HUES48 (cell line): ENCODE measurements at regions not wholly inside any gene's neighbourhood (a gene's known extent, or its start where the extent isn't known, plus 50 kb on each side); places are given as distances from the start of the nearest gene placed in this dataset.

ENCODE experiments used
- H3K27ac ChIP-seq: one replicate; pipeline ENCODE4 v1.7.0; 2013; ENCODE audit warnings: low read depth, low read length, inconsistent platforms
- H3K27me3 ChIP-seq: 2 replicates; pipeline ENCODE4 v1.6.1; 2013; ENCODE audit warnings: mild to moderate bottlenecking, low read length; ENCODE audit not compliant: control insufficient read depth, insufficient read depth
- H3K36me3 ChIP-seq: 2 replicates; pipeline ENCODE4 v1.6.1; 2013; ENCODE audit warnings: low read length; ENCODE audit not compliant: control insufficient read depth, insufficient read depth
- H3K4me1 ChIP-seq: 2 replicates; pipeline ENCODE4 v1.6.1; 2013; ENCODE audit warnings: mild to moderate bottlenecking, low read length; ENCODE audit not compliant: control insufficient read depth, insufficient read depth
- H3K4me3 ChIP-seq: 2 replicates; pipeline ENCODE4 v1.5.1; 2013; ENCODE audit warnings: mild to moderate bottlenecking, low read depth, low read length
- H3K9ac ChIP-seq: 2 replicates; pipeline ENCODE4 v1.6.1; 2013; ENCODE audit warnings: mild to moderate bottlenecking, low read depth, low read length, moderate library complexity
- H3K9me3 ChIP-seq: 2 replicates; pipeline ENCODE4 v1.6.1; 2013; ENCODE audit warnings: low read length; ENCODE audit not compliant: control insufficient read depth, insufficient read depth

GRCh38 chr2:65700004-65700651 is 267.7 kb upstream of the SPRED2 start:
- Histone ChIP-seq H3K4me1 (no peaks in the 10 kb centered on the region), H3K36me3 (no peaks in the 10 kb centered on the region)

GRCh38 chr2:65691816-65692215 is 259.4 kb upstream of the SPRED2 start:
- Histone ChIP-seq H3K4me1 (no peaks in the 10 kb centered on the region), H3K27ac (no peak overlapping the region), H3K9ac (no peak overlapping the region), H3K27me3 (no peaks in the 10 kb centered on the region), H3K4me3 (no peak overlapping the region), H3K9me3 (no peaks in the 10 kb centered on the region), H3K36me3 (no peaks in the 10 kb centered on the region)

More at GRCh38 chr2:65700004-65700651, 267.7 kb upstream of the SPRED2 start:
- no peaks in the 10 kb centered on the region for H3K9me3 ChIP-seq
- no peak overlapping the region for H3K4me3 ChIP-seq
- H3K27me3 ChIP-seq: no peaks in the 10 kb centered on the region
- no peak overlapping the region for H3K27ac ChIP-seq
- no peak overlapping the region for H3K9ac ChIP-seq

- no peaks in the 10 kb centered on the region for H3K4me1 ChIP-seq
- H3K9ac ChIP-seq: no peak overlapping the region
- H3K9me3 ChIP-seq: no peaks in the 10 kb centered on the region
- H3K4me3 ChIP-seq: no peak overlapping the region
- H3K36me3 ChIP-seq: no peaks in the 10 kb centered on the region
- no peak overlapping the region for H3K27ac ChIP-seq
- H3K27me3 ChIP-seq: no peaks in the 10 kb centered on the region
Observed at GRCh38 chr2:65688141-65688886, 255.9 kb upstream of the SPRED2 start.

GRCh38 chr2:65687614-65688013 is 255.2 kb upstream of the SPRED2 start:
- Histone ChIP-seq H3K27ac (no peak overlapping the region), H3K4me1 (no peaks in the 10 kb centered on the region), H3K9me3 (0 out of 2 replicates have a peak, but pooled peaks cover 3% of the 10 kb centered on the region), H3K9ac (no peak overlapping the region), H3K27me3 (no peaks in the 10 kb centered on the region), H3K36me3 (no peaks in the 10 kb centered on the region), H3K4me3 (no peak overlapping the region)

GRCh38 chr2:65686928-65687521 is 254.6 kb upstream of the SPRED2 start:
- Histone ChIP-seq H3K9ac (no peak overlapping the region), H3K36me3 (no peaks in the 10 kb centered on the region), H3K27ac (no peak overlapping the region), H3K27me3 (no peaks in the 10 kb centered on the region), H3K4me1 (no peaks in the 10 kb centered on the region), H3K4me3 (no peak overlapping the region), H3K9me3 (0 out of 2 replicates have a peak, but pooled peaks cover 4% of the 10 kb centered on the region)

- Histone ChIP-seq H3K4me3 (no peak overlapping the region), H3K27me3 (no peaks in the 10 kb centered on the region), H3K36me3 (no peaks in the 10 kb centered on the region), H3K9me3 (0 out of 2 replicates have a peak, but pooled peaks cover 4% of the 10 kb centered on the region), H3K9ac (no peak overlapping the region), H3K4me1 (no peaks in the 10 kb centered on the region), H3K27ac (no peak overlapping the region)
Observed at GRCh38 chr2:65681503-65681902, 249.1 kb upstream of the SPRED2 start.

- H3K27me3 ChIP-seq: no peaks in the 10 kb centered on the region
- H3K36me3 ChIP-seq: no peaks in the 10 kb centered on the region
- H3K9ac ChIP-seq: no peak overlapping the region
- no peak overlapping the region for H3K27ac ChIP-seq
- H3K4me1 ChIP-seq: peaks cover 6% of the 10 kb centered on the region; the same call in 1 of the 2 replicates
- no peak overlapping the region for H3K4me3 ChIP-seq
- H3K9me3 ChIP-seq: 0 out of 2 replicates have a peak, but pooled peaks cover 4% of the 10 kb centered on the region
Observed at GRCh38 chr2:65678779-65679391, 246.5 kb upstream of the SPRED2 start.

GRCh38 chr2:65675350-65675749 is 243.0 kb upstream of the SPRED2 start:
- no peaks in the 10 kb centered on the region for H3K27me3 ChIP-seq
- H3K4me1 ChIP-seq: peaks cover 6% of the 10 kb centered on the region; the same call in 1 of the 2 replicates
- H3K4me3 ChIP-seq: no peak overlapping the region
- H3K9ac ChIP-seq: no peak overlapping the region
- no peak overlapping the region for H3K27ac ChIP-seq
- no peaks in the 10 kb centered on the region for H3K36me3 ChIP-seq
- H3K9me3 ChIP-seq: no peaks in the 10 kb centered on the region

GRCh38 chr2:65671670-65672242 is 239.4 kb upstream of the SPRED2 start:
- no peak overlapping the region for H3K9ac ChIP-seq
- H3K4me1 ChIP-seq: peaks cover 6% of the 10 kb centered on the region; the same call in 1 of the 2 replicates

GRCh38 chr2:65669574-65669973 is 237.2 kb upstream of the SPRED2 start:
- no peak overlapping the region for H3K4me3 ChIP-seq
- no peak overlapping the region for H3K27ac ChIP-seq
- peaks cover 5% of the 10 kb centered on the region; the same call in 1 of the 2 replicates for H3K4me1 ChIP-seq
- no peaks in the 10 kb centered on the region for H3K27me3 ChIP-seq
- H3K9ac ChIP-seq: no peak overlapping the region
- H3K9me3 ChIP-seq: peaks cover 6% of the 10 kb centered on the region; the same call in 1 of the 2 replicates
- H3K36me3 ChIP-seq: no peaks in the 10 kb centered on the region

More at GRCh38 chr2:65671670-65672242, 239.4 kb upstream of the SPRED2 start:
- no peaks in the 10 kb centered on the region for H3K27me3 ChIP-seq
- H3K27ac ChIP-seq: no peak overlapping the region
- H3K4me3 ChIP-seq: no peak overlapping the region
- H3K36me3 ChIP-seq: no peaks in the 10 kb centered on the region
- peaks cover 6% of the 10 kb centered on the region; the same call in 1 of the 2 replicates for H3K9me3 ChIP-seq
